D721Med (cell line): ENCODE measurements at regions not wholly inside any gene's neighbourhood (a gene's known extent, or its start where the extent isn't known, plus 50 kb on each side); places are given as distances from the start of the nearest gene placed in this dataset.

ENCODE experiments used
- DNase-seq: peaks from one replicate; pipeline ENCODE4 v3.0.0; 2011; ENCODE audit warnings: low spot score; ENCODE audit not compliant: insufficient read length
- FAIRE-seq: peaks from 2 replicates; lab custom pipeline; 2011; peaks lifted over from hg19 to GRCh38; lab: Jason Lieb, UNC
- CTCF ChIP-seq: IDR thresholded peaks from 2 replicates; pipeline ENCODE4 v1.5.1; 2012; ENCODE audit warnings: mild to moderate bottlenecking, control low read depth; ENCODE audit not compliant: insufficient read depth; ENCODE audit errors: missing control alignments

GRCh38 chr7:119556436-119556835, 716.5 kb upstream of the KCND2 start:
- no peak for DNase-seq
- no peak for TF ChIP-seq CTCF
- FAIRE-seq: no peak

- no peak for DNase-seq
- no peak for TF ChIP-seq CTCF
- FAIRE-seq: no peak
Measured at GRCh38 chr7:119561751-119562150, 711.2 kb upstream of the KCND2 start.

- TF ChIP-seq CTCF: no peak
- no peak for DNase-seq
- no peak for FAIRE-seq
Measured at GRCh38 chr7:119562839-119563238, 710.1 kb upstream of the KCND2 start.

- DNase-seq (no peak), FAIRE-seq (no peak)
- no peak for TF ChIP-seq CTCF
Measured at GRCh38 chr7:119571666-119572065, 701.3 kb upstream of the KCND2 start.

GRCh38 chr7:119572132-119572531, 700.8 kb upstream of the KCND2 start:
- TF ChIP-seq CTCF: peak; percentile 21
- FAIRE-seq (no peak), DNase-seq (no peak)

GRCh38 chr7:119572541-119572940, 700.4 kb upstream of the KCND2 start:
- TF ChIP-seq CTCF: no peak
- DNase-seq (no peak), FAIRE-seq (no peak)

- FAIRE-seq (no peak), DNase-seq (no peak)
- TF ChIP-seq CTCF: no peak
Measured at GRCh38 chr7:119578116-119578515, 694.9 kb upstream of the KCND2 start.
